ENCODE measurements at regions not wholly inside any gene's neighbourhood (a gene's known extent, or its start where the extent isn't known, plus 50 kb on each side); places are given as distances from the start of the nearest gene placed in this dataset.

DNA sequence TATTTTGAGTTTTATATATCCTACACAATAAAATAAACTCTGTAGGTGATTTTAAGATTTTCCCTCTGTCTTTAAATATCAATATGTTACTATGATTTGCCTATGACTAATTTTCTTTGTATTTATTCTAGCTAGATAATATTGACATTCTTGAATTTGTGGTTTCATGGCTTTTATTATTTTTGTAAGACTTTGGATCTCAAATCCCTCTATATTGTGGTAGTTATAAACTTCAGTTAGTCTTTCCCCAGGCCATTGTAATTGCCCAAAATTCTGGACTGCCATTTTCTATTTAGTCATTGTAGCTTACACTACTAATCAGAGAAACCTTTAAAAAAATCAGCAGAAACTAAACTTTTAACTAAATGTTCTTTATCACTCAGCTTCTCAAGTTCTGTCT is 1559.3 kb upstream of the GBE1 start:
- no peaks in the 10 kb centered on the region for H4K20me1 ChIP-seq (replicated peaks; ENCODE audit: control insufficient read depth, insufficient read depth, low read length)
- H2AFZ ChIP-seq (ENCODE audit: low read depth, low read length) = no peak overlapping the region
- ChIA-PET CTCF (ENCODE audit: low intra/inter-chr PET ratio) (no interaction called here), POLR2A (no interaction called here)
- H3K9me1 ChIP-seq (ENCODE audit: control insufficient read depth, insufficient read depth, low read length) = no peaks in the 10 kb centered on the region
- BruUV-seq (replicated peaks) = no TSS peak
- H3K4me2 ChIP-seq (ENCODE audit: insufficient read depth, low read length) = no peak overlapping the region
- FAIRE-seq (no peak), DNase-seq (ENCODE audit: extremely low read depth in 1 of 4, low spot score in 3 of 4) (no peak), ATAC-seq (no peak)
- H3K27ac ChIP-seq (ENCODE audit: extremely low read depth, low read depth, low read length) = no peak overlapping the region
- intact Hi-C loops (cut with micrococcal nuclease) (no loop called here), in situ Hi-C loops (cut with MboI) (no loop called here)
- H3K79me2 ChIP-seq (ENCODE audit: control insufficient read depth, insufficient read depth, low read length) = no peaks in the 10 kb centered on the region
- no peak overlapping the region for H3K4me3 ChIP-seq
- H3K36me3 ChIP-seq (ENCODE audit: control insufficient read depth, insufficient read depth, low read length) = no peaks in the 10 kb centered on the region
- H3K9ac ChIP-seq (ENCODE audit: insufficient read depth in 1 of 2, low read depth in 2 of 2, low read length in 2 of 2) = no peak overlapping the region
- no peaks in the 10 kb centered on the region for H3K27me3 ChIP-seq (ENCODE audit: control insufficient read depth in 2 of 2, insufficient read depth in 2 of 2, low read length in 2 of 2)
- H3K9me3 ChIP-seq (replicated peaks; ENCODE audit: control insufficient read depth, insufficient read depth, low read depth, low read length) = no peaks in the 10 kb centered on the region
- no peaks in the 10 kb centered on the region for H3K4me1 ChIP-seq (replicated peaks in 1 of 2; ENCODE audit: control insufficient read depth in 2 of 2, insufficient read depth in 2 of 2, low read length in 2 of 2)
- TF ChIP-seq MAFG (tag; conservative IDR thresholded peaks at IDR 0.05) (no peak), POLR3G (IDR thresholded peaks at IDR 0.05; ENCODE audit: extremely low read depth, insufficient read length, insufficient replicate concordance) (no peak), E2F6 (IDR thresholded peaks at IDR 0.05; ENCODE audit: borderline replicate concordance in 1 of 2, extremely low read depth in 1 of 2, insufficient read depth in 1 of 2, insufficient read length in 1 of 2, low read depth in 1 of 2, low read length in 1 of 2, poor library complexity in 1 of 2, severe bottlenecking in 1 of 2) (no peak), EWSR1 (IDR thresholded peaks at IDR 0.05; ENCODE audit: borderline replicate concordance, low read depth, partially characterized antibody) (no peak), ATF3 (IDR thresholded peaks at IDR 0.05) (no peak), ATF3 (CRISPR knock-in tag; conservative IDR thresholded peaks at IDR 0.05) (no peak), BDP1 (IDR thresholded peaks at IDR 0.05; ENCODE audit: insufficient read depth, insufficient read length) (no peak), YY1 (IDR thresholded peaks at IDR 0.05; ENCODE audit: borderline replicate concordance in 1 of 3, control insufficient read depth in 1 of 3, extremely low read depth in 1 of 3, insufficient read depth in 3 of 3, insufficient read length in 1 of 3, insufficient replicate concordance in 2 of 3, low read depth in 1 of 3, low read length in 2 of 3) (no peak), CTCFL (IDR thresholded peaks at IDR 0.05; ENCODE audit: borderline replicate concordance, insufficient read depth, low read depth, low read length, poor library complexity, severe bottlenecking) (no peak)
- TF ChIP-seq, protein P1, sequence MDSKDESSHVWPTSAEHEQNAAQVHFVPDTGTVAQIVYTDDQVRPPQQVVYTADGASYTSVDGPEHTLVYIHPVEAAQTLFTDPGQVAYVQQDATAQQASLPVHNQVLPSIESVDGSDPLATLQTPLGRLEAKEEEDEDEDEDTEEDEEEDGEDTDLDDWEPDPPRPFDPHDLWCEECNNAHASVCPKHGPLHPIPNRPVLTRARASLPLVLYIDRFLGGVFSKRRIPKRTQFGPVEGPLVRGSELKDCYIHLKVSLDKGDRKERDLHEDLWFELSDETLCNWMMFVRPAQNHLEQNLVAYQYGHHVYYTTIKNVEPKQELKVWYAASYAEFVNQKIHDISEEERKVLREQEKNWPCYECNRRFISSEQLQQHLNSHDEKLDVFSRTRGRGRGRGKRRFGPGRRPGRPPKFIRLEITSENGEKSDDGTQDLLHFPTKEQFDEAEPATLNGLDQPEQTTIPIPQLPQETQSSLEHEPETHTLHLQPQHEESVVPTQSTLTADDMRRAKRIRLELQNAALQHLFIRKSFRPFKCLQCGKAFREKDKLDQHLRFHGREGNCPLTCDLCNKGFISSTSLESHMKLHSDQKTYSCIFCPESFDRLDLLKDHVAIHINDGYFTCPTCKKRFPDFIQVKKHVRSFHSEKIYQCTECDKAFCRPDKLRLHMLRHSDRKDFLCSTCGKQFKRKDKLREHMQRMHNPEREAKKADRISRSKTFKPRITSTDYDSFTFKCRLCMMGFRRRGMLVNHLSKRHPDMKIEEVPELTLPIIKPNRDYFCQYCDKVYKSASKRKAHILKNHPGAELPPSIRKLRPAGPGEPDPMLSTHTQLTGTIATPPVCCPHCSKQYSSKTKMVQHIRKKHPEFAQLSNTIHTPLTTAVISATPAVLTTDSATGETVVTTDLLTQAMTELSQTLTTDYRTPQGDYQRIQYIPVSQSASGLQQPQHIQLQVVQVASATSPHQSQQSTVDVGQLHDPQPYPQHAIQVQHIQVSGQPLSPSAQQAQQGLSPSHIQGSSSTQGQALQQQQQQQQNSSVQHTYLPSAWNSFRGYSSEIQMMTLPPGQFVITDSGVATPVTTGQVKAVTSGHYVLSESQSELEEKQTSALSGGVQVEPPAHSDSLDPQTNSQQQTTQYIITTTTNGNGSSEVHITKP (IDR thresholded peaks at IDR 0.05; ENCODE audit: partially characterized antibody) = no peak
- TF ChIP-seq, protein P2, sequence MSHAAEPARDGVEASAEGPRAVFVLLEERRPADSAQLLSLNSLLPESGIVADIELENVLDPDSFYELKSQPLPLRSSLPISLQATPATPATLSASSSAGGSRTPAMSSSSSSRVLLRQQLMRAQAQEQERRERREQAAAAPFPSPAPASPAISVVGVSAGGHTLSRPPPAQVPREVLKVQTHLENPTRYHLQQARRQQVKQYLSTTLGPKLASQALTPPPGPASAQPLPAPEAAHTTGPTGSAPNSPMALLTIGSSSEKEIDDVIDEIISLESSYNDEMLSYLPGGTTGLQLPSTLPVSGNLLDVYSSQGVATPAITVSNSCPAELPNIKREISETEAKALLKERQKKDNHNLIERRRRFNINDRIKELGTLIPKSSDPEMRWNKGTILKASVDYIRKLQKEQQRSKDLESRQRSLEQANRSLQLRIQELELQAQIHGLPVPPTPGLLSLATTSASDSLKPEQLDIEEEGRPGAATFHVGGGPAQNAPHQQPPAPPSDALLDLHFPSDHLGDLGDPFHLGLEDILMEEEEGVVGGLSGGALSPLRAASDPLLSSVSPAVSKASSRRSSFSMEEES (CRISPR knock-in tag; IDR thresholded peaks at IDR 0.05) = no peak

All from K562 (cell line).